ENCODE measurements at regions not wholly inside any gene's neighbourhood (a gene's known extent, or its start where the extent isn't known, plus 50 kb on each side); places are given as distances from the start of the nearest gene placed in this dataset.

GRCh38 chr6:100177956-100178355 lies 183.9 kb upstream of the MCHR2 start:
- DNase-seq (ENCODE audit: low read depth), result no peak

DNA sequence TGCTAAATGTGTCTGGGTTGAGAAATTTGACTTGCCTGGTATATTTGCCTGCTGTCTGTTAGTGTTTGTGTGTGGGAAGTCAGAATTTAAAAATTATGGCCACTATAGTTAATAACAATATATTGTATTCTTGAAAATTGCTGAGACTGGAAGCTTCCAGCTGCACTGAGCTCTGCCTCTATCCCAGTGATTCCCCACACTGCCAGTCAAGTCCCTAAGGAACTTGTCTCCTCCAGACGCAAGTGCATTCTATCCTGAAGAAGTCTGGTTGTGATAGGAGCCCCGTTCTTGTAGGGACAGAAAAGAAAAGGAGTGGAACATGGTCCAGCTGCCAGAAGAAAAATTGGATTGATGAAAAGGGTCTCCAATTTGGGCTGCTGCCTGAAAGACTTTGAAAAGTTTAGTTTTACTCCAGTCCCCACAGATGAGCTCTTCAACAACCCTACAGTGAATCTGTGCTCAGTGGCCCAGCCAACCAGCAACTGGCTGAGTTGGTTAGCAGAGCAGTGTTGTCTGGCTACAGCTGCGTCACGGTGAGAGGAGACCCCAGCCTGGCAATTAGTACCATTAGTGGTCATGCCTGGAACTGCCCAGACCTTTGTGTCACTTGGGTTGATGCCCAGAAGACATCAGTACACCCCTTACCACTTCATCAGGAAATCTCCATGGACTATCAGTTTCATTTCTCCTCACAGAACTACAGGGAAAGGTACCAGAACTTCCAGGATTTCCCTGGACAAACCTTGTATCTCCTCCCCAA lies 183.1 kb upstream of the MCHR2 start:
- DNase-seq (ENCODE audit: low read depth), result no peak

GRCh38 chr6:100176311-100176950 lies 182.4 kb upstream of the MCHR2 start:
- no peak for DNase-seq (ENCODE audit: low read depth)

DNA sequence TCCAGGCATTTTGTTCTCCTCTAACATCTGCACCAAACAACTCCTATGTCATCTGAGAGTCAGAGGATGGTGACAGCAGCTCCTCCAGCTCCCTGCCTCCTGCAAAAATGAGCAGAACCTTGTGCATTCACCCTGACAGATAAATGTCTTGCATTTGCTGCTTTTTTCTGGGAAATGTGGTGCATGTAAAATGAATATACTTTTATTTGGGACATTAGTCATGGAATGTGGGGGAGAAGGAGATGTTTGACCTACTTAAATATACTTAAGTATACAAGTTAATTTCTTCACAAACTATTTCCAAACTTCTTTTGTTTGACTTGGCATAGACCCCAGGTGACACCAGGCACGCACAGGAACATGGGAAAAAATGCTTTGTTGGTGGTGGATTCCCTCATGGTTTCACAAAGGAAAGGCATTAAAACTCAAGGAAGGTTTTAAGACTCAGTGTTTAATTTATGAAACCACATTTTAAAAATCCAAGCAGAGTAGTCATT lies 181.8 kb upstream of the MCHR2 start:
- DNase-seq (ENCODE audit: low read depth), result no peak

DNA sequence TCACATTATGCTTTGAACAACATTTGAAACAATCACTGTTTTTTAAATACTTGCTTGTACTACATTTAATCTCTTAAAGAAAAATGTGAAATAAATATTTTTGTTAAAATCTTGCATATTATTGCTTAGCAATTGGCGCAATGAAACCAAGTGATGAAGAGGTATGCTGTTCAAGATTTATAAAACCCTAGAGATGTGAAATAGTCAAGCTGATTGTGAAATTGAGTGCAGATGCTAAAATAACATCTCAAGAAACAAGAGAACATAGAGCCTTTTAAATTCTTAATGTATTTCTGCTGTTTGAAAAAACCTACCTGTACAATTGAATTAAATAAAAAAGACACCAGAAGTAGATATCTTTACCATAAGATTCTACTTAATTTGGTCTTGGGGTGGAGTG lies 179.2 kb upstream of the MCHR2 start:
- no peak for DNase-seq (ENCODE audit: low read depth)

DNA sequence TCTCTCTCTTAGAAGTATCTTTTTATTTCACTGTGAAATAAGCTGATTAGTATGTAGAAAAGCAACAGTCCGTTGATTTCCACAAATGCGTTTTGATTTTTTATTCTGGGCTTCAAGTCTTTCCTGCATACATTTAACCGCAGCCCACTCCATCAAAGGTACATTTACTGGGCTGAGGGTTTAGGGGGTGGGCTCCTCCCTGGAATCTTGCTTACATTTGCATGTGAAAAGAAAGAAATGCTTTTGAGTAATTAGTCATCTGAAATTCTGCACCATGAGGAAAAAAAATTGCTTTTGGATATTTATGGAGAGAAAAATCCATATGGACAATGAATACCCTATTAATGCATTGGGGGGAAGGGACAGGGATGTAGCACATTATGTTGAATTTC lies 178.3 kb upstream of the MCHR2 start:
- DNase-seq (ENCODE audit: low read depth), result no peak

DNA sequence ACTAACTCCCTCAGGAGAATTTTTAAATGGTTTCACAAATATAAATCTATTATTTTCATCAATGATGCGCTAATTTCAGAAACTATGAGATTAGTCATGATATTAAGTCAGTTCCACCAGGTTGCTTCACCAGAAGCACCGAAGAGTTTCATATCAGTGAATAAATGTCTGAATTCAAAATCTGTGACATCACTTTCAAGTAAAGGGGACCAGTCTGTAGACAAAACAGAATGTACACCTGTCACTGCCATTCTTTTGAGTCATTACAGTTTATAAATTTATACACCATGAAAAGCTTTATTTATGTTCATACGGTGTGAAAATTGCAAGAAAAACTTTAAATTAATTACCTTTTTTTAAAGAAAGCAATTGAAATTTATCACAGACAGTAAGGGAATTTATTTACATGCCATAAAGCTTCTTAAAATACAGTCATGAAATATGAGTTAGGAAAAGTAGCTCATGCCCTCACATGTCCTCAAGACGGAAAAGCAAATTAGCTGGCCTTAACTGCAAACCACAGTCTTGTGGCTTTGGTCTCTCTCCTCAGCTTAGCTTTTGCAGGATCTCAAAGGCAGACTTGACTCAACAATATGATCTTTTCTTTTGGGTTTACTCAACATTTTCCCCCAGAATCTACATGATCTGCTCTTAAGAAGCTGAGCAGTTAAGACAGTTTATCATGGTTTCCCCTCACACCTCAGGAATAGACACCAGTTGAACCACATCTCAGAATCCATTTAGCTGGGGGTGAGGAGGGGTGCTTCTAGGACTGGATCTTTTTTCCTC lies 177.7 kb upstream of the MCHR2 start:
- no peak for DNase-seq (ENCODE audit: low read depth)

GRCh38 chr6:100168148-100168547 lies 174.1 kb upstream of the MCHR2 start:
- no peak for DNase-seq (ENCODE audit: low read depth)

DNA sequence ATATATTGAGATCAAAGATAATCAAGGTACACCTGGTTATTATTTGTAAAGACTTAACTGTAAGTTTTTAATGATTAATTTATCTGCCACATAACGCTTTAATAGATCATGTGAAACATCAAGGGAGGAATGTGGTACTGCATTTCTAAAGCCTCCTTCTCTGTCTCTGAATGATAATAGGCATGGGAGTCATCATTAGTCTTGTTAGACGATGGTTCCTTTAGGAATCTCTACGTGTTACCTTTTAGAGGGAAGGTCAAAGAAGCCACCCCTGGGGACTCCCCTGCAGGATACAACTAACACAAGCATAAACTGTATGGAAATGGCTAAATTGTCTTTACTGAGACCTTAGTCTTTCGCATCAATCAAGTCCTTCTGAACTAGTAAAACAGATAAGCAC lies 173.6 kb upstream of the MCHR2 start:
- DNase-seq (ENCODE audit: low read depth), result no peak

DNA sequence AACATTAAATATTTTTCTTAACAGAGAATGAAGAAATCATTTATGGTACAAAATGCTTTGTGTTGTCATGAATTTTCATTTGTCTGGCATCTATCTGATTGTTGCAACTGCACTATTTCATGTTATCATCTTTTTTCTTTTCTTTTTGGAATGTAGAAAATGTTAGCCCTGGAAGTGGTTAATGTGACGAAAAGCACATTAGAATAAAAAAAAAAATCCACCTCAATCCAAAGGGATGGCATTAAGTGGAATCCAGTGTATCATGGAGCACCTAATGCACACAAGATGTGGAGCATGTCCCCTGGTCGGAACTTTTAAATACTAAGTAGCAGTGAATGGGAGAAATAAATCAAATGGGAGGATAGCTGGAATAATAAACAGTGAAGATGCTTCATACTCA lies 172.9 kb upstream of the MCHR2 start:
- DNase-seq (ENCODE audit: low read depth), result no peak

DNA sequence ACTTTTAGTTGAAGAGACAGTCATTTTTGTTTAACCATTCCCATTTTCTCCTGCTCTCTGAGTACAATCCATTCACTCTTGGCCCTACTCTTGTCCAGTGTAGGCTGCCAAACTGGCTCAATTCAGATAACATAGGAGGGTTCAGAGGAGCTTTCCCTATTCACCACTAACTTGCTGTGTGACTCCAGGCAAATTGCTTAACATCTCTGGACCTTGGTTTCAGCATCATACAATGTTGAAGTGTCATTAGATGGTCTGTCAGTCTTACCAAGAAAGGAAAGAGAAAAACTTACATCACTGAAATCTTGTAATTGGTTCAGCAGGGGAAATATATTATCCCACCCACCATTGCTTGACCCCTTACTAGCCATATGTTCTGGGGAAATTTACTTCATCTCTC lies 171.4 kb upstream of the MCHR2 start:
- DNase-seq (ENCODE audit: low read depth), result no peak

DNA sequence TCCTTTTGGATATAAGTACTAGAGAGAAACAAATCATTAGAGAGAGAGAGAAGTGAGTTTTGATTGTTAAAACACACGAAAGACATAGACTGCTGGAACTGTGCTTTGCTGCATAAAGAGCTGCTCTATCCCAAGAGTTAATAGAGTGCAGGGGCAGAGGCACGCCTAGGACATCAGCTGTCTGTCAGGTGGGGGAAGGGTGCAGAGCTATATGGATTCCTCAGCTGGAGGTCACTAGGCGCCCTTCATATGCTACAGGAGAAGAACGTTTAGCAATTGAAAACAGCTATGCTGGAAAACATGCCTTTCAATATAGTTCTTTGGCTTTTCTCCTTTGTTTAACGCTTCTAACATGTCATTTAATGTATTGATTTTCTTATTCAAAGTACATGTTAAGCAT lies 169.0 kb upstream of the MCHR2 start:
- DNase-seq (ENCODE audit: low read depth), result no peak

GRCh38 chr6:100161782-100162365 lies 167.9 kb upstream of the MCHR2 start:
- no peak for DNase-seq (ENCODE audit: low read depth)

DNA sequence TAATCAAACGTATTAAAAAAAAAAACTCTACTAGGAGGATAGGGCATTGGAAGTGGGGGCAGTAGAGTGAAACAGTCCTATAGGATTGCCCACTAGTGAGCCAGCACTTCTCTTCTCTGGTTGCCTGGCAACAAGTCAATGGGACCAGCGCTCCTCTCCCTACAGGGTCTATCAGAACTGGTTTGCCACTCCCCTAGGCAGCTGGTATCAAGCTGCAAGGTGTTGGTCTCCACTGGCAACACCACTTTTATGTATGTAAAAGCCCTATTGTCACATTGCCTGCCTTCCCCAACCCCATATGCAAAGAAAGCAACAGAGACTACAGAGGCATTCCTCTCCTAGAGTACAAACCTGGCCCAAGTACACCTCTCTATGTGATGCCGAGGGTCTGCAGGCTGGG lies 166.9 kb upstream of the MCHR2 start:
- no peak for DNase-seq (ENCODE audit: low read depth)

DNA sequence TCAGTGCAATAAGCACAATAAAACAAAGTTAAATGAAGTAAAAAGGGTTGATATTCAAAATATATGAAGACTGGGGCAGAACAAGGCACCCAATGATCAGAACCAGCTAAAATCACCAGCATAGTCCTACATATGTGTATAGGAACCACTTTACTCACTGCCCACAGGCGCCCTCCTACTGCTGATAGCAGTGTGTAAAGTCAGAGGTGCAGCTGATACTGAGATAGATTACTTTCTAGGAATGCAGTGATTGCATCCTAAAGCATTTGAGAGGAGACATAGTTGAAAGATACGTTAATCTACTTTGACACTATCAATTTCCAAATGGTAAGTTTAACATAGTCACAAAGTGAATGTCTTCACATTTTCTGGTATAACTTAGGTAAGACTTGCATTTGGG lies 161.1 kb upstream of the MCHR2 start:
- DNase-seq (ENCODE audit: low read depth), result no peak

- no peak for DNase-seq (ENCODE audit: low read depth)
These were observed 159.7 kb upstream of the MCHR2 start for GRCh38 chr6:100153636-100154275.

GRCh38 chr6:100152201-100152600 lies 158.2 kb upstream of the MCHR2 start:
- DNase-seq (ENCODE audit: low read depth), result no peak

DNA sequence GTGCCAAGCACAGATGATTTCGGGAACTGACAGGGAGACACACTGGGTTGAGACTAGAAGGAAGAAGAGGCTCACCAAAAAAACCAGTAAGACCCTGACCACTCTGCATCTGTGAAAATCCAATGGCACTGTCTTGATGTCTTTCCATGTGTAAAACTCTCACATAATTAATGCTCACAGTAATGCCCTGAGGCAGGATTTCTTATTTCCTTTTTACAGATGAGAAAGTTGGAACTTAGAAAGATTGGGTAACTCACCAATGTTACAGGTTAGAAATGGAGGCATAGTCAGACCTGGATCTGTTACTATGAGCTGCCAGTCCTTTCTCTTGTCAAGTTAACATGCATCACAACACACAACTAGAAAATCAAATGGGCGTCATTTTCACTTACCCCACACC lies 151.0 kb upstream of the MCHR2 start:
- no peak for DNase-seq (ENCODE audit: low read depth)

DNA sequence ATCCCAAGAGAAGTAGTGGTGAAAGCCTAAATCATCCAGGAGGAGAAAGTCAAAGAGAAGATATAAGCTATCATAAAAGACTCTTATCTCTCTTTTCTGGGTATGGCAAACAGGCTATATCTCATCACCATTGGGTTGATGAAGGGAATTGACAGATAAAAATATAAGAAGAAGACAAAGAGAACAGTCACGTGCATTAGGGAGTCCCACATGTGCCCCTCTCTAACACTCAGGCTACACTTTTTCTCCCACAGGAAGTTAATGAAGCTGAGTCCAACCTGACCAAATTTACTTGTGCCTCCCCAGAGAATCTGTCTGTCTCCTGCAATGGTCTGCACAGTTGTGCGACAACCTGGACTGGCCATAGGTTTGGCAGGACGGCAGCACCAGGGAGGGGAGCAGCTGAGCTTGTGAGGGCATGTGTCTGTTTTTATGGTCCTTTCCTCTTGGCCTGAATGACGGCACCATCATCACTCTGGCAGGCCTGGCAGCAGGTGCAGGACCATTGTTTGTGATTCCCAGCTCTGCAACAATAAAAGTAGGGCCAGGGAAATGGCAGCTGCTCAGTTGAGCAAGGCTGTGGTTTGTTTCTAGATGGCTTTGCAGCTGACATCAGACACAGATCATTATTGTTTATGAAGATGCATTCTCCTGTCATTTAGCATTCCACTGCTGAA lies 144.5 kb upstream of the MCHR2 start:
- no peak for DNase-seq (ENCODE audit: low read depth)

DNA sequence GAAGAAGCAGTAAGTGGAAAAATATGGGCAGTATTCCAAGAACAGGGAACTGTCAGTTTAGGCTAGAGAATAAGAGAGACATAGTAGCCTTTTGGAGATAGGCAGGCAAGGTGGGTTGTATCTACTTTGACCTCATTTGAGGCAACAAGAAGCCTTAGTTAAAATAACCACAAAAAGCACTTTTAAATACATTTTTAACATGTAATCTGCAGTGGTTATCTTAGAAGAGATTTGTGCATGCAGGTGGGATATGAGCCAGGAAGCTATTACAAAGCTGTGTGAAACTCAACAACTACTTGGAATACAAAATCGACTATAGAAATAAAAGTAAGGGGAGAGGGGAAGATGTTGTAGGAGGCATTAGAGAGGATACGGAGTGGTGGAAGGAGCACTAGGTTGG lies 143.7 kb upstream of the MCHR2 start:
- DNase-seq (ENCODE audit: low read depth), result no peak

DNA sequence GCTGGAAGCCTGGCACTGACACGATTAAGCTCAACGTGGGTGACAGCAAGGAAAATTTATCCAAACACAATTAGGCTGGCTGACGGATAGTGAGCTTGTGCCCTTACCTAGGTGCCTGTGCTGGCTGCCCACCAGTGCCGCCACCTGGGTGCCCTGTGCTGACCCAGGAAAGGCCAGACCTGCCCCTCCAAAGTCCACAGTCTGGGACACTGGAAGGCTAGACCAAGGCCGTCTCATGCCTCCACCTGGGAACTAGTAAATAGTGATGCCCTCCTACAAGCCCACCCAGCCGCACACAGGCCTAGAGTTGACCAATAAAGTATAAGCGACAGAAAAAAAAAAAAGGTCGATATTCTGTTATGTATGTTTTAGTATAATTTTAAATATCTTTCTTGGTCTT lies 142.6 kb upstream of the MCHR2 start:
- no peak for DNase-seq (ENCODE audit: low read depth)

- no peak for DNase-seq (ENCODE audit: low read depth)
These were observed 142.0 kb upstream of the MCHR2 start for GRCh38 chr6:100135977-100136376.

Data from stimulated activated CD8-positive, alpha-beta memory T cell treated with anti-CD3 and anti-CD28 coated beads, Interleukin-15, amount 100 ng/mL, for 1 hour (primary cell).